Upper lobe of right lung (tissue), 1 donor: ENCODE measurements at regions not wholly inside any gene's neighbourhood (a gene's known extent, or its start where the extent isn't known, plus 50 kb on each side); places are given as distances from the start of the nearest gene placed in this dataset.

Experiments
- ATAC-seq: fragments of 200-7000 bp; cut with Tn5 transposase; one replicate; pipeline ENCODE4 v1.9.1; 2020; ENCODE audit warnings: mild to moderate bottlenecking, moderate library complexity
- DNase-seq: peaks from one replicate; pipeline ENCODE4 v3.0.0-alpha.2; 2020
- H3K27ac ChIP-seq: fragments of 200-600 bp; one replicate; pipeline ENCODE4 v1.8.0; 2022
- H3K27me3 ChIP-seq: fragments of 200-600 bp; one replicate; pipeline ENCODE4 v1.8.0; 2022; ENCODE audit warnings: mild to moderate bottlenecking
- H3K36me3 ChIP-seq: fragments of 200-600 bp; one replicate; pipeline ENCODE4 v1.8.0; 2022
- H3K4me1 ChIP-seq: fragments of 200-600 bp; one replicate; pipeline ENCODE4 v1.8.0; 2022
- H3K4me3 ChIP-seq: fragments of 200-600 bp; one replicate; pipeline ENCODE4 v1.8.0; 2022; ENCODE audit warnings: mild to moderate bottlenecking
- H3K9me3 ChIP-seq: fragments of 200-600 bp; one replicate; pipeline ENCODE4 v1.8.0; 2022
- intact Hi-C: fragments of 100-400 bp; cut with DNase I; formaldehyde crosslinking; loops from one replicate; pipeline ENCODE4 v1.11.0; 2022
- TF ChIP-seq, protein P1 (sequence below): fragments of 200-600 bp; IDR thresholded peaks from one replicate; pipeline ENCODE4 v1.8.0; 2022; ENCODE audit warnings: antibody characterized with exemption
- donor health status: DM: no; HTN: yes; CAD: no; lungs with severe emphysema.

DNA sequence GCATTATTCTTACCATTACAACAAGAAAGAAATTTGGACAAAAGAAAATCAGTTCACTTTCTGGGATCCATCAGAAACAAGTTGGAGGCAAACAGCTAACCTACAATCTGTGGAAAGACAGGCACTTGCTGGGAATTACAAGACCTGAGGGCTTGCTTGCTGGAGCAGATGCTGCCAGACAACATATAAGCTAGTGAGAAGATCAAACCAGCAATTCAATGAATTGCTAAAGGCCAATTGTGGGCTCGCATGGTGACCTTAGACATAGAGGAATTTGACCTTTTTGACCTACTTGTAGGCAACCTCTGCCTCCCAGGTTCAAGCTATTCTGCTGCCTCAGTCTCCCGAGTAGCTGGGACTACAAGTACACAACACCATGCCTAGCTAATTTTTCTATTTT lies 921.2 kb upstream of the CNTNAP5 start:
- TF ChIP-seq, protein P1, sequence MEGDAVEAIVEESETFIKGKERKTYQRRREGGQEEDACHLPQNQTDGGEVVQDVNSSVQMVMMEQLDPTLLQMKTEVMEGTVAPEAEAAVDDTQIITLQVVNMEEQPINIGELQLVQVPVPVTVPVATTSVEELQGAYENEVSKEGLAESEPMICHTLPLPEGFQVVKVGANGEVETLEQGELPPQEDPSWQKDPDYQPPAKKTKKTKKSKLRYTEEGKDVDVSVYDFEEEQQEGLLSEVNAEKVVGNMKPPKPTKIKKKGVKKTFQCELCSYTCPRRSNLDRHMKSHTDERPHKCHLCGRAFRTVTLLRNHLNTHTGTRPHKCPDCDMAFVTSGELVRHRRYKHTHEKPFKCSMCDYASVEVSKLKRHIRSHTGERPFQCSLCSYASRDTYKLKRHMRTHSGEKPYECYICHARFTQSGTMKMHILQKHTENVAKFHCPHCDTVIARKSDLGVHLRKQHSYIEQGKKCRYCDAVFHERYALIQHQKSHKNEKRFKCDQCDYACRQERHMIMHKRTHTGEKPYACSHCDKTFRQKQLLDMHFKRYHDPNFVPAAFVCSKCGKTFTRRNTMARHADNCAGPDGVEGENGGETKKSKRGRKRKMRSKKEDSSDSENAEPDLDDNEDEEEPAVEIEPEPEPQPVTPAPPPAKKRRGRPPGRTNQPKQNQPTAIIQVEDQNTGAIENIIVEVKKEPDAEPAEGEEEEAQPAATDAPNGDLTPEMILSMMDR = no peak
- ATAC-seq (no peak), DNase-seq (no peak)
- Histone ChIP-seq H3K36me3 (no peaks in the 10 kb centered on the region), H3K4me3 (no peak overlapping the region), H3K27ac (no peak overlapping the region), H3K27me3 (no peaks in the 10 kb centered on the region), H3K9me3 (no peaks in the 10 kb centered on the region), H3K4me1 (no peaks in the 10 kb centered on the region)
- intact Hi-C loops = no loop called here

DNA sequence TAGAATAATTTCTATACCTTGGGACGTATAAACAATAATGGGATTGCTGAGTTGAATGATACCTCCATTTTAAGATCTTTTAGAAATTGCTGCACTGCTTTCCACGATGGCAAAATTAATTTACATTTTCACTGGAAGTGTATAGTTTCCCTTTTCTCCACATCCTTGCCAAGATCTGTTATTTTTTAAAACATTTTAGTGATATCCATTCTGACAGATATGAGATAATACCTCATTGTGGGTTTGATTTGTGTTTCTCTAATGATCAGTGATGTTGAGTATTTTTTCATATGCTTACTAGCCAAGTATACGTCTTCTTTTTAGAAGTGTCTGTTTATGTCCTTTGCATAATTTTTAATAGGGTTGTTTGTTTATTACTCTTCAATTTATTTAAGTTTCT lies 908.5 kb upstream of the CNTNAP5 start:
- Histone ChIP-seq H3K4me1 (no peaks in the 10 kb centered on the region), H3K36me3 (no peaks in the 10 kb centered on the region), H3K27me3 (no peaks in the 10 kb centered on the region), H3K4me3 (no peak overlapping the region), H3K9me3 (no peaks in the 10 kb centered on the region), H3K27ac (no peak overlapping the region)
- TF ChIP-seq, protein P1 = no peak
- ATAC-seq (no peak), DNase-seq (no peak)
- intact Hi-C loops = no loop called here

DNA sequence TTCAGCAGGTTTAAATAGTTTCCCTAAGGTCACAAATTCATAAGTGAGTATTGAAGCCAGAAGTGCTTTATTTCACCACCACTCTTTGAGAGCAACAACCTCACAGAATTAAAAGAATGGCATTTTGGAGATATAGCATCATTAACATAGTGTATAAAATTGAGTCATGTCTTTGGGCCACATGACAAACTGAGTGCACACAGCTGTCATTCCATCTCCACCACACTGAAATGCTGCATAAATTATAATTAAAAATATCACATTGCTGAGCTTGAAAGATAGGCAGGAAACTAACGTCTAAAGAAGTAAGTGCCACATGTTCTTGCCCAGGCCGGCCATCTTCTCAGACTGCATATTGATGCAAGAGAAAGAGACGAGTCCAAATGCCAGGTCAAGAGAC lies 897.9 kb upstream of the CNTNAP5 start:
- intact Hi-C loops = no loop called here

DNA sequence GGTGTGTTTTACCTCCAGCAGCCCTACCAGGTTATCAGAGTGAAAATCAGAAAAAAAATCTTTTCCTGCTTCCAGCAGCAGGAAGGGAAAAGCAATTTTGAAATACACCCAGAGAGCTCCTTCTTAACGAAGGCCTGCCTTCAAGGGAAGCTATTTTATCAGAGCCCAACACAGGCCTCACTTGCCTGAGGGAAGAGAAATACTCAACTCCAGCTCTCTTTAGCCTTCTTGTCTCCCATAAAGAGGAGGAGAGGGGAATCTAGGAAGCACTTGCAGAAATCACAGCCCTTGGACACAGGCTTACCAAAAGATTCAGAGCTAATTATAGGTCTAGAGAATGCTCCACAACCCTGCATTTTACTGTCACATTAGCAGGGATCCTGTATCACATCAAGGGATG lies 896.1 kb upstream of the CNTNAP5 start:
- intact Hi-C loops = no loop called here
- Histone ChIP-seq H3K4me3 (no peak overlapping the region), H3K9me3 (no peaks in the 10 kb centered on the region), H3K4me1 (no peaks in the 10 kb centered on the region), H3K27me3 (no peaks in the 10 kb centered on the region), H3K36me3 (no peaks in the 10 kb centered on the region), H3K27ac (no peak overlapping the region)
- TF ChIP-seq, protein P1 = no peak
- no peak for ATAC-seq
- DNase-seq = no peak

More for the DNA sequence above, 897.9 kb upstream of the CNTNAP5 start:
- ATAC-seq (no peak), DNase-seq (no peak)
- Histone ChIP-seq H3K4me3 (no peak overlapping the region), H3K27me3 (no peaks in the 10 kb centered on the region), H3K27ac (no peak overlapping the region), H3K36me3 (no peaks in the 10 kb centered on the region), H3K4me1 (no peaks in the 10 kb centered on the region), H3K9me3 (no peaks in the 10 kb centered on the region)
- TF ChIP-seq, protein P1 = no peak

DNA sequence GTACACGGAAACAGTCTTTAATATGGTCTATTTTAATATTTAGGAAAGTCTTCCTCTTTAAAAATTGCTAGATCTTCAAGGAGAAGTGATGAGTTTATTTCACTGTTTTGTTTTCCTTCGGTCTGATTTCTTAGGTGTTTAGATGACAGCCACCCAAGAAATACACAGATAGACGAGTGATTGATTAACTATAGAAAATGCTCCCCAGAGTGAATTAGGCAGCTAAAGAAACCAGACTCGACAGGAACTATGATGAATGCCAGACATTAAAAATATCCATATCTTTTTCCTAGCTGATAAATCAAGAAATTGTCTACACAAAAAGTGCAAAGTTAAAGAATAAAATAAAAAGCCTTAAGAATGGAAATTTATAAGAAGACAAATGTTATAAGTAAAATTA lies 888.7 kb upstream of the CNTNAP5 start:
- no peak for DNase-seq
- no peaks in the 10 kb centered on the region for H3K36me3 ChIP-seq
- ATAC-seq = no peak

DNA sequence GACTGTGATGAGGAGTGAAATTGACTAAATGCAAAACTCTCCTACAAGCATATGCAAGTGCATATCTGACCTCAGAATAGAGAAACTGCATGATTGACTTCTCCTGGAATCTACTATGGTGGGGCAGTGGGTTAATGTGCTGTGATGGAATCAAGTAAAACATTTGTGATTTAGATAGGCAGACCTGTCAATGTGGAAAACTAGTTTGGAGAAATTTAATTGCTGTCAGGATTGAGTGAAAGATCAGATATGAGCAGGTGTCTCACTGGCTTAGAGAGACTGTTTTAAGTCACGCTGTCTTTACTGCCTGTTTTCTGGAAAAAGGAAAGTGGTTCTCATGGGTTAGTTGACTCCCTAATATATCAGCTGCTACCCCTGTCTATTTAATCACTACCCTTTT lies 881.0 kb upstream of the CNTNAP5 start:
- intact Hi-C loops = no loop called here
- H3K4me1 ChIP-seq = no peaks in the 10 kb centered on the region
- H3K27ac ChIP-seq = no peak overlapping the region
- ATAC-seq (no peak), DNase-seq (no peak)
- no peaks in the 10 kb centered on the region for H3K36me3 ChIP-seq
- H3K4me3 ChIP-seq = no peak overlapping the region
- H3K27me3 ChIP-seq = no peaks in the 10 kb centered on the region
- TF ChIP-seq, protein P1 = no peak
- H3K9me3 ChIP-seq = no peaks in the 10 kb centered on the region

More for the DNA sequence above, 888.7 kb upstream of the CNTNAP5 start:
- no peak overlapping the region for H3K4me3 ChIP-seq
- H3K27ac ChIP-seq = no peak overlapping the region
- no peaks in the 10 kb centered on the region for H3K9me3 ChIP-seq
- no peaks in the 10 kb centered on the region for H3K27me3 ChIP-seq
- no peaks in the 10 kb centered on the region for H3K4me1 ChIP-seq
- TF ChIP-seq, protein P1 = no peak
- intact Hi-C loops = no loop called here
